ENCODE measurements at regions not wholly inside any gene's neighbourhood (a gene's known extent, or its start where the extent isn't known, plus 50 kb on each side); places are given as distances from the start of the nearest gene placed in this dataset.
A peak's percentile ranks its signal among the peaks of the same experiment; 100 is the strongest.

DNA sequence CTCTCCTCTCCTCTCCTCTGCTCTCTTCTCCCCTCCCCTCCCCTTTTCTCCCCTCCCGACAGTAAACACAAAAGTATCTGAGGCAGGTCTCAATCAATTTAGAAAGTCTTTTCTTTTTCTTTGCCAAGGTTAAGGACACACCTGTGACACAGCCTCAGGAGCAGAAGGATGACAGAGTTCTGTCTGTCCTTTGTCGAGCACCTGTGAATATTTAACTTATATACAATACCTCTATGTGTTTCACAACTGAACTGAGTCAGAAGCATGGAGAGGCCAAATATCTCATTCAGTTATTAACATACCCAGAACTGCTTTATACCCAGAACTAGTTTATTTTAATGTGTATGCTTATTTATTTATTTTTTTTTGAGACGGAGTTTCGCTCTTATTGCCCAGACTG, 81.1 kb upstream of the ROBO1 start:
- no peaks in the 10 kb centered on the region for H3K27me3 Mint-ChIP-seq (ENCODE audit: unreplicated experiment)
- no peak overlapping the region for H3K27ac Mint-ChIP-seq (ENCODE audit: unreplicated experiment)
- no peaks in the 10 kb centered on the region for H3K4me1 Mint-ChIP-seq (ENCODE audit: unreplicated experiment)
- no peaks in the 10 kb centered on the region for H3K9me3 Mint-ChIP-seq (ENCODE audit: unreplicated experiment)
- no peak for DNase-seq (ENCODE audit: low spot score)
- H3K36me3 Mint-ChIP-seq (ENCODE audit: low read depth, unreplicated experiment) = no peaks in the 10 kb centered on the region
- no peak overlapping the region for H3K4me3 Mint-ChIP-seq (ENCODE audit: unreplicated experiment)
- TF ChIP-seq, protein P1, sequence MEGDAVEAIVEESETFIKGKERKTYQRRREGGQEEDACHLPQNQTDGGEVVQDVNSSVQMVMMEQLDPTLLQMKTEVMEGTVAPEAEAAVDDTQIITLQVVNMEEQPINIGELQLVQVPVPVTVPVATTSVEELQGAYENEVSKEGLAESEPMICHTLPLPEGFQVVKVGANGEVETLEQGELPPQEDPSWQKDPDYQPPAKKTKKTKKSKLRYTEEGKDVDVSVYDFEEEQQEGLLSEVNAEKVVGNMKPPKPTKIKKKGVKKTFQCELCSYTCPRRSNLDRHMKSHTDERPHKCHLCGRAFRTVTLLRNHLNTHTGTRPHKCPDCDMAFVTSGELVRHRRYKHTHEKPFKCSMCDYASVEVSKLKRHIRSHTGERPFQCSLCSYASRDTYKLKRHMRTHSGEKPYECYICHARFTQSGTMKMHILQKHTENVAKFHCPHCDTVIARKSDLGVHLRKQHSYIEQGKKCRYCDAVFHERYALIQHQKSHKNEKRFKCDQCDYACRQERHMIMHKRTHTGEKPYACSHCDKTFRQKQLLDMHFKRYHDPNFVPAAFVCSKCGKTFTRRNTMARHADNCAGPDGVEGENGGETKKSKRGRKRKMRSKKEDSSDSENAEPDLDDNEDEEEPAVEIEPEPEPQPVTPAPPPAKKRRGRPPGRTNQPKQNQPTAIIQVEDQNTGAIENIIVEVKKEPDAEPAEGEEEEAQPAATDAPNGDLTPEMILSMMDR (IDR thresholded peaks at IDR 0.05; ENCODE audit: unreplicated experiment) = no peak

DNA sequence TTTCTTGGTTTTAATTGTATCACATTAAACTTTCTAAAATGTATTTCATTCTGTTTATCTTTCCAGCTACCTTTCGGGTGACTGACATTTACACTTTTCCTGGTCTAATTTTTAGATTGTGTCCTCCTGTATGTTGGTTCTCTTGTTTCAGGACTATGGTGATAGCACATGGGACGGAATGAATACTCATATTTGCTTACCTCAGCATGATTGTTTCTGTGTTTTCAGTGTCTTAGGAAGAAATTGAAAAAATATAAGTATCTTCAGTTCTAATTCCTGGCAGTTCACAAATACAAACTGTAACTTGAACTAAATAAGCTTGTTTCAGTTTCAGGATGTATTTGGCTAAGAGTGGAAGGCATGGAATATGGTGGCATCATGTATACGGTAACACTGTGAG, 80.1 kb upstream of the ROBO1 start:
- DNase-seq (ENCODE audit: low spot score) = no peak
- Mint-ChIP-seq H3K36me3 (ENCODE audit: low read depth, unreplicated experiment) (no peaks in the 10 kb centered on the region), H3K27ac (ENCODE audit: unreplicated experiment) (no peak overlapping the region), H3K4me1 (ENCODE audit: unreplicated experiment) (no peaks in the 10 kb centered on the region), H3K27me3 (ENCODE audit: unreplicated experiment) (no peaks in the 10 kb centered on the region), H3K4me3 (ENCODE audit: unreplicated experiment) (no peak overlapping the region), H3K9me3 (ENCODE audit: unreplicated experiment) (no peaks in the 10 kb centered on the region)
- TF ChIP-seq, protein P1 (IDR thresholded peaks at IDR 0.05; ENCODE audit: unreplicated experiment) = no peak

DNA sequence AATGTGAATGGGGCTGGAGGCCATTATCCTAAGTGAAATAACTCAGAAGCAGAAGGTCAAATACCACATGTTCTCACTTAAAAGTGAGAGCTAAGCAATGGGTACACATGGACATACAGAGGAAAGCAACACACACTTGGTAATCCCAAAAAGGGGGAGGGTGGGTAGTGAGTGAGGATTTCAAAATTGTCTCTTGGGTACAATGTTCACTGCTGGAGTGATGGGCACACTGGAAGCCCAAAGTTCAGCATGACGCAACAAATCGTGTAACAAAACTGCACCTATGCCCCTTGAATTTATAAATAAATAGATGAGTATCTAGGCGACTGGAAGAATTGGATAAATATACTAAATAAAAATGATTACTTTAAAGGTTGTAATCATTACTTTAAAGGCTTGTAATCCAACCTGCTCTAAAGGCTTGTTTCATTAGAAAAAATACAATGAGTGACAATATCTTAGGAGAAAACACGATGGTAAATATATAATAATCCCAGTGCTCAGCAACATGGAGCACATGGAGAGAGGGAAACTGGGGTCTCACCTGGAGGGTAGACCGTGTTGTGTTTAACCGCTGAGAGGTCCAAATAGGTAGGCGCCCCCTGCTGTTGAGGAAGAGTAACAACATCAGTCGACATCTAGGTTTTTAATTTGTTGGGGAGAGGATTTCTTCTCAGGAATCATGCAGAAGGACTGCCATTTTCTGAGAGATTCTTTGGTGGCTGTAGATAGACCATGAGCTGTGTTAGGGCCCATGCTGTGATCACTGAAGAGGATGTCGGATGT, 78.5 kb upstream of the ROBO1 start:
- Mint-ChIP-seq H3K27me3 (ENCODE audit: unreplicated experiment) (no peaks in the 10 kb centered on the region), H3K27ac (ENCODE audit: unreplicated experiment) (no peak overlapping the region)
- DNase-seq (ENCODE audit: low spot score) = peak; percentile 23

DNA sequence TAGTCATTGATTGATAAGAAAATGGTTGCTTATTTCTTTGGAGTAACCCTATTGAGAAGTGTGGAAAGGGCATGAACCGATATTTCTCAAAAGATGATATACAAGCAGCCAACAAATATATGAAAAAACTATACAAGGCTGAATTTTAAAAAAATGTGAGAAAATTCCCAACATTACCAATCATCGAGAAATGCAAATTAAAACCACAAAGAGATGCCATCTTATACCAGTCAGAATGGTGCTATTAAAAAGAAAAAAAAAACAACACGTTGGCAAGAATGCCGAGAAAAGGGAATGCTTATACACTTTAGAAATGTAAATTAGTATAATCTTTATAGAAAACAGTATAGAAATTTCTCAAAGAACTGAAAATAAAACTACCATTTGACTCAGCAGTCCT, 77.7 kb upstream of the ROBO1 start:
- H3K4me3 Mint-ChIP-seq (ENCODE audit: unreplicated experiment) = no peak overlapping the region
- H3K36me3 Mint-ChIP-seq (ENCODE audit: low read depth, unreplicated experiment) = no peaks in the 10 kb centered on the region
- H3K4me1 Mint-ChIP-seq (ENCODE audit: unreplicated experiment) = no peaks in the 10 kb centered on the region
- no peaks in the 10 kb centered on the region for H3K27me3 Mint-ChIP-seq (ENCODE audit: unreplicated experiment)
- H3K9me3 Mint-ChIP-seq (ENCODE audit: unreplicated experiment) = no peaks in the 10 kb centered on the region
- H3K27ac Mint-ChIP-seq (ENCODE audit: unreplicated experiment) = no peak overlapping the region
- TF ChIP-seq, protein P1 (IDR thresholded peaks at IDR 0.05; ENCODE audit: unreplicated experiment) = no peak
- no peak for DNase-seq (ENCODE audit: low spot score)

More for the DNA sequence above, 78.5 kb upstream of the ROBO1 start:
- H3K9me3 Mint-ChIP-seq (ENCODE audit: unreplicated experiment) = no peaks in the 10 kb centered on the region
- H3K36me3 Mint-ChIP-seq (ENCODE audit: low read depth, unreplicated experiment) = no peaks in the 10 kb centered on the region
- H3K4me1 Mint-ChIP-seq (ENCODE audit: unreplicated experiment) = no peaks in the 10 kb centered on the region
- TF ChIP-seq, protein P1 (IDR thresholded peaks at IDR 0.05; ENCODE audit: unreplicated experiment) = peak; percentile 88
- no peak overlapping the region for H3K4me3 Mint-ChIP-seq (ENCODE audit: unreplicated experiment)

DNA sequence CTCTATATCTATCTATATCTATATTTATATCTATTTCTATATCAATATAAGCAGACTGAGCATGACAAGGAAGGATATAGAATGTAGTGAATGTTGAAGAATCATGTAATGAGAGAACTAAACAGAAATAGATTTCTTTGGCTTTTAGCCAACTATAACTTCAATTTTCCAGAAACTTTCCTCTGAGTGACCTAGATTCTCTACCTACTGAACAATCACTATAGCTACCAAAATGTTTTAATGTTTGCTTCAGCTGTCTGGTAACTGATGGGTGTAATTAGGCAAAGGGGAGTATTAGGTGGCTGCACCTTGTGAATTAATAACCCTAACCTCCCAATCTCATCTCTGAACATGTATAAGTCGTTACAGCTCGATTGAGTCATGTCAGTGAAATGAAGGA, 76.4 kb upstream of the ROBO1 start:
- Mint-ChIP-seq H3K4me3 (ENCODE audit: unreplicated experiment) (no peak overlapping the region), H3K9me3 (ENCODE audit: unreplicated experiment) (no peaks in the 10 kb centered on the region), H3K4me1 (ENCODE audit: unreplicated experiment) (no peaks in the 10 kb centered on the region), H3K36me3 (ENCODE audit: low read depth, unreplicated experiment) (no peaks in the 10 kb centered on the region), H3K27me3 (ENCODE audit: unreplicated experiment) (no peaks in the 10 kb centered on the region), H3K27ac (ENCODE audit: unreplicated experiment) (no peak overlapping the region)
- TF ChIP-seq, protein P1 (IDR thresholded peaks at IDR 0.05; ENCODE audit: unreplicated experiment) = no peak
- DNase-seq (ENCODE audit: low spot score) = no peak

All from endothelial cell (in vitro differentiated cells).